B cell (primary cell): ENCODE measurements at regions not wholly inside any gene's neighbourhood (a gene's known extent, or its start where the extent isn't known, plus 50 kb on each side); places are given as distances from the start of the nearest gene placed in this dataset.

ENCODE experiments used
- ATAC-seq: fragments of 200-7000 bp; cut with Tn5 transposase; one replicate; pipeline ENCODE4 v1.10.0; 2021; ENCODE audit warnings: low read depth, mild to moderate bottlenecking, moderate number of reproducible peaks, moderate library complexity
- CTCF ChIA-PET: fragments of 350-600 bp; sonication (Branson Sonifier 250); formaldehyde crosslinking; loops from one replicate; lab custom pipeline; 2021; ENCODE audit warnings: antibody characterized with exemption, inconsistent platforms; lab: Charles Lee
- POLR2A ChIA-PET: fragments of 350-600 bp; sonication (Branson Sonifier 250); formaldehyde crosslinking; loops from one replicate; lab custom pipeline; 2021; ENCODE audit warnings: antibody characterized with exemption; lab: Charles Lee
- DNase-seq: peaks from one replicate; pipeline ENCODE4 v3.0.0; 2013
- H2AFZ ChIP-seq: 2 replicates; pipeline ENCODE4 v1.6.1; 2012; ENCODE audit warnings: mild to moderate bottlenecking, low read depth, low read length; ENCODE audit not compliant: insufficient read depth, poor library complexity, severe bottlenecking
- H3K27ac ChIP-seq, 2 donors: 1 replicate in 1 of 2; 2 replicates in 1 of 2; pipeline ENCODE4 v1.5.1; 2012 to 2013; ENCODE audit warnings: low read length in 2 of 2, mild to moderate bottlenecking in 2 of 2, moderate library complexity in 1 of 2
- H3K27me3 ChIP-seq, 4 experiments: fragments of 200-600 bp in 1 of 4; sonication (generic) in 1 of 4; replicated peaks in 1 of 4; 1 replicate in 2 of 4; 2 replicates in 2 of 4; pipeline versions ENCODE4 v1.6.1 to v1.7.0; 2013 to 2016; ENCODE audit warnings: low read length in 3 of 4, mild to moderate bottlenecking in 2 of 4, mixed read lengths in 1 of 4, moderate library complexity in 1 of 4; ENCODE audit not compliant: insufficient read depth in 4 of 4, control insufficient read depth in 3 of 4; ENCODE audit errors: control extremely low read depth in 1 of 4
- H3K36me3 ChIP-seq, 2 experiments: replicated peaks in 1 of 2; 1 replicate in 1 of 2; 2 replicates in 1 of 2; pipeline versions ENCODE4 v1.6.1 to v1.7.1; 2013; ENCODE audit warnings: low read length in 1 of 2; ENCODE audit not compliant: insufficient read depth in 2 of 2, control insufficient read depth in 1 of 2; ENCODE audit errors: control extremely low read depth in 1 of 2, extremely low read depth in 1 of 2
- H3K4me1 ChIP-seq, 2 donors: fragments of 200-600 bp in 1 of 2; sonication (generic) in 1 of 2; 1 replicate in 1 of 2; 2 replicates in 1 of 2; pipeline versions ENCODE4 v1.5.1 to v1.6.1; 2013 to 2017; ENCODE audit warnings: low read length in 2 of 2; ENCODE audit not compliant: control insufficient read depth in 2 of 2, insufficient read depth in 2 of 2
- H3K4me2 ChIP-seq: replicated peaks from 2 replicates; pipeline ENCODE3; 2012; ENCODE audit warnings: mild to moderate bottlenecking, low read depth, low read length; ENCODE audit not compliant: poor library complexity, severe bottlenecking
- H3K4me3 ChIP-seq, 5 experiments: fragments of 200-600 bp in 1 of 5; sonication (generic) in 1 of 5; 1 replicate in 3 of 5; 2 replicates in 2 of 5; pipeline versions ENCODE4 v1.5.1 to v1.7.0; 2011 to 2016; ENCODE audit warnings: low read length in 4 of 5, mild to moderate bottlenecking in 4 of 5, low read depth in 2 of 5, control low read depth in 1 of 5, moderate library complexity in 1 of 5; ENCODE audit not compliant: insufficient read depth in 1 of 5; ENCODE audit errors: control extremely low read depth in 1 of 5, extremely low read depth in 1 of 5
- H3K79me2 ChIP-seq: fragments of 200-600 bp; sonication (generic); one replicate; pipeline ENCODE4 v1.6.0; 2016; ENCODE audit warnings: low read length; ENCODE audit not compliant: control insufficient read depth, insufficient read depth
- H3K9ac ChIP-seq: fragments of 200-600 bp; sonication (generic); 2 replicates; pipeline ENCODE4 v1.6.1; 2017; ENCODE audit warnings: mild to moderate bottlenecking, low read length, moderate library complexity
- H3K9me3 ChIP-seq, 3 donors: one replicate each; pipeline versions ENCODE4 v1.6.1 to v1.7.1; 2013; ENCODE audit warnings: low read length in 2 of 3; ENCODE audit not compliant: control insufficient read depth in 2 of 3, insufficient read depth in 1 of 3; ENCODE audit errors: control extremely low read depth in 1 of 3
- H4K20me1 ChIP-seq: 2 replicates; pipeline ENCODE4 v1.6.0; 2012; ENCODE audit warnings: mild to moderate bottlenecking, low read length; ENCODE audit not compliant: insufficient read depth, control insufficient read depth, poor library complexity, severe bottlenecking
- H3K27ac Mint-ChIP-seq: one replicate; pipeline ENCODE4 v1.8.0; 2021; ENCODE audit warnings: mixed read lengths
- H3K27me3 Mint-ChIP-seq: one replicate; pipeline ENCODE4 v1.8.0; 2021; ENCODE audit warnings: mixed read lengths
- H3K4me1 Mint-ChIP-seq: one replicate; pipeline ENCODE4 v1.8.0; 2021; ENCODE audit warnings: mixed read lengths
- H3K4me3 Mint-ChIP-seq: one replicate; pipeline ENCODE4 v1.8.0; 2021; ENCODE audit warnings: mixed read lengths
- H3K9me3 Mint-ChIP-seq: one replicate; pipeline ENCODE4 v1.8.0; 2022; ENCODE audit warnings: mixed read lengths; ENCODE audit not compliant: insufficient read depth
- EZH2 ChIP-seq: IDR thresholded peaks from 2 replicates; pipeline ENCODE4 v1.6.1; 2012; ENCODE audit warnings: borderline replicate concordance, low read depth, mild to moderate bottlenecking, moderate library complexity, low read length; ENCODE audit not compliant: insufficient read depth, poor library complexity, severe bottlenecking
- WGBS: methylation state at CpG from one replicate; pipeline ENCODE4 v1.1.5; 2013; ENCODE audit warnings: missing lambda C conversion rate; ENCODE audit not compliant: insufficient coverage; 5-methylcytosine and 5-hydroxymethylcytosine counted together
- intact Hi-C: fragments of 100-400 bp; cut with micrococcal nuclease; formaldehyde crosslinking; loops from one replicate; pipeline ENCODE4 v1.10.0; 2022
- TF ChIP-seq, protein P1 (sequence below): fragments of 200-600 bp; IDR thresholded peaks from one replicate; pipeline ENCODE4 v1.8.0; 2022; ENCODE audit warnings: antibody characterized with exemption, mild to moderate bottlenecking

DNA sequence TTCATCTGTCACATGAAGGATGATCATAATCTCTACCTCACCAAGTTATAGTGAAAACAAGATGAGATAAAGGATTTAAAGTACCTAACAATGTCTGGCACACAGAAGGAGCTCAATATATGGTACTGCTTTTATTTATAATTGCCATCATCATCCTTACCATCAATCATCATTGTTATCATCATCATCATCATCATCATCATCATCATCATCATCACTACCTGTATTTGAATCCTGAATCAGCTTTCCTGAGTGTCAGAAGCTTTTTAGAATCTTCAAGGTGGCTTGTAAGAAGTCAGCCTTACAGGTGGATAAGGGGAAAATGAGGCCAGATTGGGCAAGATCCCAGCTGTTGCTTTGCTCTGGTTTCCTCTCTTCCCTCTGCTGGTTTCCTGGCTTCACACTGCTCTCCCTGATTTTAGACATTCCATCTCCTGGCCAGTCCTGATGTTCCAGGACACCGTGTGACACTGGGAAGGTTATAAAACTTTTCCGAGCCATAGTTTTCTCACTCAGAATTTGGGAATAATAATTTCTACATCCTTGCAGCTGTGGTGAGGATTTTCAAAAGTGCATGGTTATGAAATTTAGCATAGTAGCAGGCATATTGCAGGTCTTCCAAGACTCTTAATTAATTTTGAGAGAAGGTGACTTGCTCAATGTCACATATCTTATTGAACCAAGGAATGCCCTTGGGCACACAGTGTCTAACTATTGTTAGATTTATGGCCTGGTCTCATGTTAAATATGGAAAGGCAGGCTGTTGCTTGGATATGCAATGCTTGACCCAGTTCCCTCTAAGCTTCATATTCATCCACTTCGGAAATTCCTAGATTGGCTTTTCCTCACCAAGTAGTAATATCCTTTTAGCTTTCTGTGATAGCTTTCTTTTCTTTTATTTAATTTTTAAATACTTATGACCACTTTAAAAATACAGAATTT lies 160.7 kb downstream of the TMEM38B start:
- TF ChIP-seq, protein P1, sequence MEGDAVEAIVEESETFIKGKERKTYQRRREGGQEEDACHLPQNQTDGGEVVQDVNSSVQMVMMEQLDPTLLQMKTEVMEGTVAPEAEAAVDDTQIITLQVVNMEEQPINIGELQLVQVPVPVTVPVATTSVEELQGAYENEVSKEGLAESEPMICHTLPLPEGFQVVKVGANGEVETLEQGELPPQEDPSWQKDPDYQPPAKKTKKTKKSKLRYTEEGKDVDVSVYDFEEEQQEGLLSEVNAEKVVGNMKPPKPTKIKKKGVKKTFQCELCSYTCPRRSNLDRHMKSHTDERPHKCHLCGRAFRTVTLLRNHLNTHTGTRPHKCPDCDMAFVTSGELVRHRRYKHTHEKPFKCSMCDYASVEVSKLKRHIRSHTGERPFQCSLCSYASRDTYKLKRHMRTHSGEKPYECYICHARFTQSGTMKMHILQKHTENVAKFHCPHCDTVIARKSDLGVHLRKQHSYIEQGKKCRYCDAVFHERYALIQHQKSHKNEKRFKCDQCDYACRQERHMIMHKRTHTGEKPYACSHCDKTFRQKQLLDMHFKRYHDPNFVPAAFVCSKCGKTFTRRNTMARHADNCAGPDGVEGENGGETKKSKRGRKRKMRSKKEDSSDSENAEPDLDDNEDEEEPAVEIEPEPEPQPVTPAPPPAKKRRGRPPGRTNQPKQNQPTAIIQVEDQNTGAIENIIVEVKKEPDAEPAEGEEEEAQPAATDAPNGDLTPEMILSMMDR = no peak
- no peak for TF ChIP-seq EZH2
- Histone ChIP-seq H3K36me3 (no peaks in the 10 kb centered on the region), H3K9ac (no peak overlapping the region), H3K9me3 (no peaks in the 10 kb centered on the region), H2AFZ (no peak overlapping the region), H3K27me3 (no peaks in the 10 kb centered on the region), H3K4me3 (no peak overlapping the region), H3K4me1 (peaks cover 14 to 15% of the 10 kb centered on the region in 2 donors), H3K79me2 (no peaks in the 10 kb centered on the region), H4K20me1 (no peaks in the 10 kb centered on the region), H3K27ac (no peak overlapping the region), H3K4me2 (no peak overlapping the region)
- ATAC-seq (no peak), DNase-seq (no peak)
- ChIA-PET POLR2A (no interaction called here), CTCF (interaction anchor here (2.5 kb wide), 1 partner anchor 13 kb away, joined by 9 read pairs; no protein-coding TSS in a partner anchor)
- no CpG with 5 or more reads among the region's 3 CpGs for WGBS
- Mint-ChIP-seq H3K9me3 (peaks cover 5% of the 10 kb centered on the region), H3K27ac (no peak overlapping the region), H3K4me3 (no peak overlapping the region), H3K27me3 (no peaks in the 10 kb centered on the region), H3K4me1 (peaks cover 22% of the 10 kb centered on the region)
- intact Hi-C loops = no loop called here

DNA sequence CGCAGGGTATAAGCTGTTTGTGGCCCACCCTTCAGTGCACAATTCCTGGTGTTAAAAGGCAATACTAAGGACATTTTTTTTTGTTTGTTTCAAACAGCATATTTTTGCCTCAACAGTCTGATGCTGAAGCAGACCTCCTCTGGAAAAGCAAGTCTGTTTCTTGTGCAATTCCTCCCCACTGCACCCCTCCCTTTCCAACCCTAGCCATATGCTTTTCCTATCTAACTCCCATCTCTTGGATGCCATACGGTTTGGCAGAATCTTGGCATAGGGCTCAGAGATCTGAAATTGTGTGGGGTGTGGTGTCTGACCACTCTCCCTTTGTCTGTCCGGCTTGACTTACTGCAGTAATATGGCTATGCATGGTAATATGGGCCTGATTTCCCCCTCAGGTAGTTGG lies 161.6 kb downstream of the TMEM38B start:
- H3K27ac Mint-ChIP-seq = no peak overlapping the region
- DNase-seq (no peak), ATAC-seq (no peak)
- Histone ChIP-seq H2AFZ (no peak overlapping the region), H3K27me3 (no peaks in the 10 kb centered on the region), H4K20me1 (no peaks in the 10 kb centered on the region), H3K9ac (no peak overlapping the region), H3K9me3 (no peaks in the 10 kb centered on the region), H3K4me3 (no peak overlapping the region), H3K79me2 (no peaks in the 10 kb centered on the region), H3K4me2 (no peak overlapping the region), H3K36me3 (no peaks in the 10 kb centered on the region), H3K4me1 (peaks cover 14 to 15% of the 10 kb centered on the region in 2 donors), H3K27ac (no peak overlapping the region)
- WGBS = 100% methylated on average over 1 of the region's 3 CpGs
- POLR2A ChIA-PET = no interaction called here
- H3K27me3 Mint-ChIP-seq = no peaks in the 10 kb centered on the region
- intact Hi-C loops = no loop called here
- peaks cover 22% of the 10 kb centered on the region for H3K4me1 Mint-ChIP-seq
- TF ChIP-seq, protein P1 = no peak
- TF ChIP-seq EZH2 = no peak
- no peak overlapping the region for H3K4me3 Mint-ChIP-seq
- CTCF ChIA-PET = no interaction called here
- peaks cover 4% of the 10 kb centered on the region for H3K9me3 Mint-ChIP-seq
